HEK293 (cell line): ENCODE measurements at regions not wholly inside any gene's neighbourhood (a gene's known extent, or its start where the extent isn't known, plus 50 kb on each side); places are given as distances from the start of the nearest gene placed in this dataset.

Source experiments
- CTCF ChIP-seq: fragments of 450-650 bp; formaldehyde crosslinking; IDR thresholded peaks from 2 replicates; pipeline ENCODE4 v1.5.1; 2016; ENCODE audit warnings: missing biosample characterization, missing genetic modification characterization
- MEIS1 ChIP-seq: sonication (generic); formaldehyde crosslinking; IDR thresholded peaks from 2 replicates; pipeline ENCODE4 v1.8.1; 2022; ENCODE audit warnings: missing genetic modification reagents, mild to moderate bottlenecking, borderline replicate concordance
- REST ChIP-seq: fragments of 450-650 bp; formaldehyde crosslinking; IDR thresholded peaks from 2 replicates; pipeline ENCODE4 v1.5.1; 2016; ENCODE audit warnings: missing biosample characterization, missing genetic modification characterization
- ZNF292 ChIP-seq: fragments of 450-650 bp; formaldehyde crosslinking; IDR thresholded peaks from 2 replicates; pipeline ENCODE4 v1.5.1; 2016; ENCODE audit warnings: low read depth, missing biosample characterization, missing genetic modification characterization, borderline replicate concordance

- no peak for TF ChIP-seq ZNF292 (tag by site-specific recombination)
- TF ChIP-seq CTCF (tag by site-specific recombination) = no peak
- no peak for TF ChIP-seq MEIS1 (CRISPR knock-in tag)
- no peak for TF ChIP-seq REST
These were observed 886.2 kb upstream of the ZWINT start for GRCh38 chr10:57247271-57247670.
